ENCODE measurements at regions not wholly inside any gene's neighbourhood (a gene's known extent, or its start where the extent isn't known, plus 50 kb on each side); places are given as distances from the start of the nearest gene placed in this dataset.

DNA sequence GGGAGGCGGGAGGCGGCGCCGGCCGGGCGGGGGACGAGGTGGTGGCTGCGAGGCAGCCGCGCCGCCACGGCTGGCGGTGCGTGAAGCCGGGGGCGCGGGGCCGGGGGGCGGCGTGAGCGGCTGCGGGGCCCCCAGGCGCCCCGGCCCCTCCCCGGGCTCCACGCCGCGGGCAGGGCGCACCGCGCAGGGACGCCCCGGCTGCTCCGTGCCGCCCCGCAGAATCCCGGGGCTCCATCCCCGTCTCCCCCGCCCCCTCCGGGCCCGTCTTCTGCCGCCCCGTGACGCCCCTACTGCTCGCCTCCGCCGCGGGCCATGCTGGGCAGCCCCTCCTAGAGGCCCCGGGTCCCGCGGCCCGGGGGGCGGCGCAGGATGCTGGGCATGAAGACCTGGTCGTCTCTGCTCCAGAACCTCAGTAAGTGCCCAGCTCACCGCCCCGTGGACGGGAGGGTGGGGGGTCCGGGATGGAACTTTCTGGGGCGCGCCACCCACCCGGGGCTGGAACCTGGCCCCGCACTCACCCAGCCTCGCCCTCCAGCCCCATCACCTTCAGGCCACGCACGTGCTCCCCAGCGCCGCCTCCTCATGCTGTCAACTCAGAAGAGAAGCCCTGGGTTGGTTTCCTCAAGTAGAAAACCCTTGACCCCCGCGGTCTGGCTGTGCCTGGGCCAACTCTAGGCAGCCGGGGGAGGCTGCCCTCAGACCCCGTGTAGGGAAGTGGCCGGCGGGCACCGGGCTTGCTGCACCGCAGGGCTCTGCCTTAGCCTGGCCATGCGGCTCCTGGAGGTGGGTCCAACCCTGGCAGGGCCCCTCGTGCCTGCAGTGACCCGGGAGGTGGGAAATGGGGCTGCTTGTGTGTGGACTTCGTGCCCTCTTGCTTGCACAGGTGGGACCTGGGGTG lies 150.2 kb upstream of the GSE1 start:
- Mint-ChIP-seq H3K4me1 (peaks cover 81% of the 10 kb centered on the region), H3K4me3 (peak overlapping the region; percentile 64)

GRCh38 chr16:85463672-85464382 lies 149.3 kb upstream of the GSE1 start:
- DNase-seq: no peak
- no peak for TF ChIP-seq CTCF (IDR thresholded peaks at IDR 0.05)
- Mint-ChIP-seq H3K4me3 (peak overlapping the region; percentile 31), H3K36me3 (ENCODE audit: low read depth) (no peaks in the 10 kb centered on the region), H3K27ac (no peak overlapping the region), H3K27me3 (ENCODE audit: low read depth, poor library complexity) (peaks cover 32% of the 10 kb centered on the region), H3K9me3 (no peaks in the 10 kb centered on the region), H3K4me1 (peaks cover 80% of the 10 kb centered on the region)

More for the DNA sequence above, 150.2 kb upstream of the GSE1 start:
- TF ChIP-seq CTCF (IDR thresholded peaks at IDR 0.05): no peak
- Mint-ChIP-seq H3K36me3 (ENCODE audit: low read depth) (no peaks in the 10 kb centered on the region), H3K27me3 (ENCODE audit: low read depth, poor library complexity) (peaks cover 26% of the 10 kb centered on the region), H3K27ac (no peak overlapping the region), H3K9me3 (no peaks in the 10 kb centered on the region)
- DNase-seq: no peak

DNA sequence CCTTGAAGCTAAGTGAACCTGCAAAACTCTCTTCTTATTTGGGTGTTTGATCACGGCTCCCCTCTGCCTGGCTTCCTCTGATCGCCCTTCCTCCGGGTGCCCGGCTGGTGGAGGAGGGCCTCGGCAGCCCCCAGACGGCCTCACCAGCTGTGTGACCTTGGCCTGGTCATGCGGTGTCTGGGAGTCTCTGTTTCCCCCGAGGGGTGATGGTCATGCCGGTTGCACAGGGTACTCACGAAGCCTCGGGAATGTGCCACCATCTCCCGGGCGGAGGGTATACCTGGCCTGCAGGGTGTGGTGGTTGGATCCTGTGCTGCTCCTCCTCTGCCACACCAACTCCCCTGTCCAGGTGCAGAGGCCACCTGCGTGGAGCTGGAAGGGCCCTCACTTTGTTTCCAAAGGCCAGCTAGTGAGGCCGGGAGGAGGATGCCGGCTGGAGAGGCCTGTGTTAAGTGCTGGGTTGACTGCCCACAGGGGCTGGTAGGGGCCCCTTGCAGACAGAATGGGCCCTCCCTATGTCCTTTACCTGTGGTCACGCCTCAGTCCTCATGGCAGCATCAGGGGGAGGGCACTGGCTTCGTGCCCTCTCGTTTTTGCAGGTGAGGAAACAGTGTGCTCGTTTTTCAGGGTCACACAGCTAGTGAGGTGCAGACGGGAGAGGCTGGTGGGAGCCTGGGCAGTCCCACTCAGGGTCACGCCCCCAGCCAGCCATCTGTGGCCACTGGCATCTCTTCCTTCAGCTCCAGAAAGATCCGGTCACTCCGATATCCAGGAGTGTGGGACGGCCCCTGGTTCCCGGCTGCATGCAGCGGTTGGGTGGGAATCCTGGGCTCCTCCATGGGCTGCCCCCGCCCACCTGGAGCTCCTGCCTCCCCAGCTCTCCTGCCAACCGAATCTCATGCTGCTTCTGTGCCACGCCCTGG lies 148.5 kb upstream of the GSE1 start:
- H3K4me3 Mint-ChIP-seq: peak overlapping the region; percentile 31
- no peak for DNase-seq
- H3K9me3 Mint-ChIP-seq: no peaks in the 10 kb centered on the region
- no peak overlapping the region for H3K27ac Mint-ChIP-seq
- H3K36me3 Mint-ChIP-seq (ENCODE audit: low read depth): no peaks in the 10 kb centered on the region
- H3K4me1 Mint-ChIP-seq: peaks cover 71% of the 10 kb centered on the region
- TF ChIP-seq CTCF (IDR thresholded peaks at IDR 0.05): no peak
- H3K27me3 Mint-ChIP-seq (ENCODE audit: low read depth, poor library complexity): peaks cover 33% of the 10 kb centered on the region

DNA sequence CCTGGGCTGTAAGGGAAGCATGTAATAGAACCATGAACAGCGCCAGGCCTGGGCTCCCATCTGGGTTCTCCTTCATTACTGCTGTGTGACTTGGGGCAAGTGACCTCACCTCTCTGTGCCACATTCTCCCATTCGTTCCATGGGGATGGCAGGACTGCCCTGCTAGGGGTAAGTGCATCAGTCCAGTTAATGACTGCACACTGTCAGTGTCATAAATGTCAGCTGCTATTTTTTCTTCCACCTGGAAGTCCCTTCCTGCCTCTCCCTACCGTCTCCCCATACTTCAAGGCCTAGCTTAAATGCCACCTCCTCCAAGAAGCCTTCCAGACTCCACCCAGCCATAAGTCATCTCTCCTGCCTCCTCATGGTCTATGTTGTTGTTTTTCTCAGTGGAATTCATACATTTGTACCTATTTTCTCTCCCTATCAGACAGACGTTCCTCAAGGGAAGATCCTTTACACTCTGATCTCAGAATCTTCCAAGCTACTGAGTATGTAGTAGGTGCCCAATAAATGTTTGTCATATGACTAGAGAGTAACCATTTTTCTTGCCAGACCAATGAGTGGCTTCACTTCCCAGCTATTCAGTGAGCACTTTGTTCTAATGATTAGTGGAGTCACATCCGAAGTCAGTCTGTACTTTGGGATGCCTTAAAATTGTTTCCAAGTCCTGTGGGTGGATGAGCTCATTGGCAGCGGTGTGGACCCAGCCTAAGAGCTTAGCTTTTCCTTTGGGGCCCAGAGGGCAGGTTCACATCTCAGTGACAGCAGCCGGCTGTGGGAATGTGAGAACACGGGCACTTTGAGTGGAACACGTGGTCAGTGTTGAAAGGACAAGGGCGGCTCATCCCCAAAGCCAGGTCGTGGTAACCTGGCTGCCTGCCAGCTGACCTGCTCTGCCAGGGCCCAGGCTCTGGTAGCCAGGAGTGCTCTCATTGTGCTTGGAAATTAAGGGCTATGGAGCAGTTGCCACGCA lies 147.5 kb upstream of the GSE1 start:
- no peak for TF ChIP-seq CTCF (IDR thresholded peaks at IDR 0.05)
- H3K36me3 Mint-ChIP-seq (ENCODE audit: low read depth): no peaks in the 10 kb centered on the region
- H3K4me1 Mint-ChIP-seq: peaks cover 67% of the 10 kb centered on the region
- no peak overlapping the region for H3K27ac Mint-ChIP-seq
- no peaks in the 10 kb centered on the region for H3K9me3 Mint-ChIP-seq
- DNase-seq: no peak
- H3K27me3 Mint-ChIP-seq (ENCODE audit: low read depth, poor library complexity): peaks cover 40% of the 10 kb centered on the region
- H3K4me3 Mint-ChIP-seq: peak overlapping the region; percentile 64

GRCh38 chr16:85466304-85466700 lies 146.8 kb upstream of the GSE1 start:
- DNase-seq: no peak
- TF ChIP-seq CTCF (IDR thresholded peaks at IDR 0.05): no peak
- H3K9me3 Mint-ChIP-seq: no peaks in the 10 kb centered on the region

More at GRCh38 chr16:85466304-85466700, 146.8 kb upstream of the GSE1 start:
- Mint-ChIP-seq H3K4me3 (no peak overlapping the region), H3K27ac (no peak overlapping the region), H3K36me3 (ENCODE audit: low read depth) (no peaks in the 10 kb centered on the region), H3K4me1 (peaks cover 65% of the 10 kb centered on the region), H3K27me3 (ENCODE audit: low read depth, poor library complexity) (peaks cover 41% of the 10 kb centered on the region)

All from nephron progenitor cell (in vitro differentiated cells).